AG10803 (cell line): ENCODE measurements at regions not wholly inside any gene's neighbourhood (a gene's known extent, or its start where the extent isn't known, plus 50 kb on each side); places are given as distances from the start of the nearest gene placed in this dataset.
A peak's percentile ranks its signal among the peaks of the same experiment; 100 is the strongest.

ENCODE experiments used
- DNase-seq: peaks from one replicate; pipeline ENCODE4 v3.0.0; 2010; ENCODE audit warnings: low read depth
- H3K4me3 ChIP-seq: 2 replicates; pipeline ENCODE4 v1.5.1; 2011; ENCODE audit warnings: mild to moderate bottlenecking, low read length, control low read depth
- TF ChIP-seq, protein P1 (sequence below): conservative IDR thresholded peaks from 2 replicates; pipeline ENCODE4 v1.5.1; 2011; ENCODE audit warnings: mild to moderate bottlenecking, low read length, control low read depth, inconsistent platforms

DNA sequence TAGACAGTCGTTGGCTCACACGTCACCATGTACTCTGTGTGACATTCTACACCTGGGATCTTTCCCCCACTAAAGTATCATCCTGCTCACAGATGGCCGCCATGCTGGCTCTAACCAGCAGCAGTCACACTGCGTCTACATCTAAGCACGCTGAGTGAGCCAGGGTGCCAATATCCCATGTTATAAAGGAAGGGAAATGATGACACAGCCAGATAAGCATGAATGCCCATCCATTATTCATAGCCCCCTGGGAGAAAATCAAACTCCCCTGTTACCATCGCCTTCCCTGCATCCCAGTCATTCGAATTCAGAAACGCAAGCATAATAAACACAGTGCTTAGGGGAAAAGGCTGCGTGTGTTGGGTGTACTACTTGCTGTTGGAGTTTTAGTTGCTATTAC is 698.2 kb upstream of the AUTS2 start:
- TF ChIP-seq, protein P1, sequence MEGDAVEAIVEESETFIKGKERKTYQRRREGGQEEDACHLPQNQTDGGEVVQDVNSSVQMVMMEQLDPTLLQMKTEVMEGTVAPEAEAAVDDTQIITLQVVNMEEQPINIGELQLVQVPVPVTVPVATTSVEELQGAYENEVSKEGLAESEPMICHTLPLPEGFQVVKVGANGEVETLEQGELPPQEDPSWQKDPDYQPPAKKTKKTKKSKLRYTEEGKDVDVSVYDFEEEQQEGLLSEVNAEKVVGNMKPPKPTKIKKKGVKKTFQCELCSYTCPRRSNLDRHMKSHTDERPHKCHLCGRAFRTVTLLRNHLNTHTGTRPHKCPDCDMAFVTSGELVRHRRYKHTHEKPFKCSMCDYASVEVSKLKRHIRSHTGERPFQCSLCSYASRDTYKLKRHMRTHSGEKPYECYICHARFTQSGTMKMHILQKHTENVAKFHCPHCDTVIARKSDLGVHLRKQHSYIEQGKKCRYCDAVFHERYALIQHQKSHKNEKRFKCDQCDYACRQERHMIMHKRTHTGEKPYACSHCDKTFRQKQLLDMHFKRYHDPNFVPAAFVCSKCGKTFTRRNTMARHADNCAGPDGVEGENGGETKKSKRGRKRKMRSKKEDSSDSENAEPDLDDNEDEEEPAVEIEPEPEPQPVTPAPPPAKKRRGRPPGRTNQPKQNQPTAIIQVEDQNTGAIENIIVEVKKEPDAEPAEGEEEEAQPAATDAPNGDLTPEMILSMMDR = no peak
- DNase-seq = no peak
- no peak overlapping the region for H3K4me3 ChIP-seq

DNA sequence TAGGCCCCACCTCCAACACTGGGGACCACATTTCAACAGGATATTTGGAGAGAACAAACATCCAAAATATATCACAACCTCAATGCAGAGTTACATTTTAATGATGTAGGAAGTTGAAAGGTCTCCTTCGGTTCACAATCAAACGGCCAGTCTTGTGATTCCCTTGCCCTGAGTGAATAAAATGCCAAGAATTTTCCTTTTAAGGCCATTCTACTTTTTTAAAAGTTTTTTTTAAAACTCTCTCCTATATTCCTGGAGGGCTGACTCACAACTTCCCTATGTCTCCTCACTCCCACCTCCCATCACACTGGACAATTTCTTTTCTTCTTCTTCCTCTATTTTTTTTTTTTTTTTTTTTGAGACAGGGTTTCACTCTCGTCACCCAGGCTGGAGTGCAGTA is 693.6 kb upstream of the AUTS2 start:
- TF ChIP-seq, protein P1 = no peak
- no peak overlapping the region for H3K4me3 ChIP-seq
- peak; percentile 12 for DNase-seq

DNA sequence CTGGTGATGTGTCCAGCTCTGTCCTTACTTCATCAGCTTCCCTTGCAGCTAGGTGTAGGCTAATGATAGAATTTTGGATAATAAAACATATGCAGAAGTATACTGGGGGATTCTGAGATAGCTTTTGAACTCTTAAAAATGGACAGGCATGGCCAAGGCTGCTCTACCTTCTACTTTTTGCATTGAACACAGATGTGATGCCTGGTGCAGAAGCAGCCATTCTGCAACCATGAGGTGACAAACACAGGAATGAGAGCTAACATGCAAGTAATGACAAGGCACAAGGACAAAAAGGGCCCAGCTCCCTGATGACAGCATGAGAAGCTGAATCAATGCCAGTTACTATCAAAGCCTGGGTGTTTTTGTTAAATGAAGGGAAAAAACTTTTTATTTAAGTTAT is 686.5 kb upstream of the AUTS2 start:
- TF ChIP-seq, protein P1 = no peak
- no peak overlapping the region for H3K4me3 ChIP-seq
- DNase-seq = no peak

DNA sequence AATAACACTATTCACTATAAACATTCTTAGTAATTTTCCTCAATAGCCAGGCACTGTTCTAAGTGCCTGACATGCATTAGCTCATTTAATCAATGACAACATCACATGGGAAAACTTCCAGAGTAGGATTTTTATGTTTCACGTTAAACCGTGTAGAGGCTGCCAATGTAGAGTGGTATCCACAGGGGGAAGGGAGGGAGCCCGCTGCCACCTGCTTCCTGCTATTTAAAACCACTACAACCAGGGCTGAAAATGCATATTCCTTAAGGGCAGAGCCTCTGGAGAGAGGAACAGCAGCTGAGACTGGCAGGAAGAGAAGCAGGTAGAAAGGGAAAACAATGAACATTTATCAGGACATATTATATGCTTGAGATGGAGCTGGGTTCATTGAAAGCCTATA is 684.3 kb upstream of the AUTS2 start:
- DNase-seq = no peak
- H3K4me3 ChIP-seq = no peak overlapping the region
- TF ChIP-seq, protein P1 = no peak

DNA sequence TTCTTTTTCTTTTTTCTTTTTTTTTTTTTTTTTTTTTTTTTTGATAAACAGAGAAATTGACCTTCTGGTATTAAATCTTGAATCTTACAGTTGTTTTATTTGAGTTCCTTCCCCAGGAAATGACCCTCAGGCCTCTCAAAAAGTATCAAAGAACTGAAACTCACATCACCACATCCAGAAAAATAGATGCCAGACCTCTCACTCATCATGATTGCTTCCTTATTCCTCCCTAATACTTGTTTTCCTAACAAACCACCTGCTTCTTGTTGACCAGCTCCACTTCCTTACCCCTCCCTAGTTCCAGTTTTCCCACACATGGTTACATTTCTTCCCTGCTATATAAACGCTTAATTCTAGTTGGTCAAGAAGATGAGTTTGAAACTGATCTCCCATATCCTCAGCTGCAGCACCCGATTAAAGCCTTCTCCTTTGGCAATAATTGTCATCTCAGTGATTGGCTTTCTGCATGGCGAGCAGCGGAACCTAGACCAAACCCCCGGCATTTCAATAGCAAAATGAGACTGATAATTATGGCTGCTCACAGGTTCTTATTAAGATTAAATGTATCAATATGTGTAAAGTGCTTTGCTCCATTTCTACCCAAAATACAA is 681.1 kb upstream of the AUTS2 start:
- H3K4me3 ChIP-seq = no peak overlapping the region
- TF ChIP-seq, protein P1 = no peak
- no peak for DNase-seq

DNA sequence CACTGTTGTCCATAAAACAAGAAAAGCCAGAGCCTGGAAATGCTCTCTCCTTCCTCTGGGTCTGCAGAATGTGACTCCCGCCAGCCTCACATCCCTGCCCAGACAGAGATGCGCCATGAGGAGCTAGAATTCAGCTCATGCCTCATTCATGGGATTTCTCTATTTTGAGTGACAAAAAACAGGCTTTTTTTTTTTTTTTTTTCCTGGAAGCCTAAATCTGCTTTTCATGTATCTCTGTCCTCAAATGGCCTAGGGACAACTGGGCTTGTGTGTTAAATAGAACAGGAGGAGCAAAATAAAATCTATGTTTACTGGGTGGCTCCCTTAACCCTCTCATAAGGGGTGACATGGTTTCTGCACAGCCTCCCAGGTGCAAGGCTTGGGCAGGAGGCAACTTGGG is 679.7 kb upstream of the AUTS2 start:
- H3K4me3 ChIP-seq = no peak overlapping the region
- TF ChIP-seq, protein P1 = no peak
- no peak for DNase-seq

DNA sequence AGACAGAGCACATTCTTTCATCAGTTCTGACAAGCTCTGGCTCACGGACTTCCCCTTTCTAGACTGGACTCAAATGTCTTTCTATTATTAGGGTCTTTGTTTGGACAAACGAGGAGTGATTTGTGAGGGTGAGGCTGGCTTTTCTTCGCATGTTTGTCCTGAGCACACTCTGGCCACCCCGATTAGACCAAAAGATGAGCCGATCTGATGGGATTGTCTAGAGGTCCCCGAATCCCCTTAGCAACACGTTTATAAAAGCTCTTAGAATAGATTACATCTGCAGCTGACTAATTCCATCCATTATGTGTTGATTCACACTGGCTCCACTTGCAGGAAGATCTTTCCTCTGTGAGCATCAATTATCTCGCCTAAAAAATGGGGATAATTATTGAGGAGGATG is 675.4 kb upstream of the AUTS2 start:
- TF ChIP-seq, protein P1 = no peak
- no peak overlapping the region for H3K4me3 ChIP-seq
- DNase-seq = no peak
